Panc1 (cell line): ENCODE measurements at regions not wholly inside any gene's neighbourhood (a gene's known extent, or its start where the extent isn't known, plus 50 kb on each side); places are given as distances from the start of the nearest gene placed in this dataset.

Experiments used
- ATAC-seq: fragments of 200-7000 bp; cut with Tn5 transposase; 2 replicates; pipeline ENCODE4 v1.9.1; 2020; ENCODE audit warnings: mild to moderate bottlenecking, moderate library complexity
- BruUV-seq: library from RNA; stranded (reverse); fragments of 400-500 nt; replicated peaks from 2 replicates; lab custom pipeline; 2021; lab: Mats Ljungman, UMichigan
- CTCF ChIA-PET: fragments of 300-600 bp; sonication (Branson Sonifier 250); formaldehyde crosslinking; loops from one replicate; lab custom pipeline; 2022; ENCODE audit warnings: antibody characterized with exemption; lab: Charles Lee
- POLR2A ChIA-PET: fragments of 300-600 bp; sonication (Branson Sonifier 250); formaldehyde crosslinking; loops from one replicate; lab custom pipeline; 2022; ENCODE audit warnings: antibody characterized with exemption; lab: Charles Lee
- DNase-seq: peaks from one replicate; pipeline ENCODE4 v3.0.0-alpha.2; 2010; ENCODE audit warnings: low read depth, low spot score
- H3K27ac ChIP-seq: 2 replicates; pipeline ENCODE4 v1.5.1; 2011; ENCODE audit warnings: mild to moderate bottlenecking, low read length, inconsistent platforms
- H3K27me3 ChIP-seq: fragments of 200-500 bp; sonication (Bioruptor generic); 2 replicates; pipeline ENCODE4 v1.6.0; 2014; ENCODE audit warnings: low read length, inconsistent platforms; ENCODE audit not compliant: control insufficient read depth, insufficient read depth
- H3K36me3 ChIP-seq: fragments of 200-500 bp; sonication (Bioruptor generic); 2 replicates; pipeline ENCODE4 v1.5.1; 2014; ENCODE audit warnings: inconsistent platforms, mild to moderate bottlenecking, low read length, moderate library complexity; ENCODE audit not compliant: control insufficient read depth, insufficient read depth
- H3K4me1 ChIP-seq: 2 replicates; pipeline ENCODE4 v1.5.1; 2011; ENCODE audit warnings: inconsistent platforms, mild to moderate bottlenecking, low read length, moderate library complexity; ENCODE audit not compliant: control insufficient read depth, insufficient read depth
- H3K4me3 ChIP-seq, 2 experiments: 2 replicates each; pipeline ENCODE4 v1.5.1; 2011 to 2012; ENCODE audit warnings: low read depth in 2 of 2, low read length in 2 of 2, mild to moderate bottlenecking in 2 of 2, inconsistent platforms in 1 of 2, moderate library complexity in 1 of 2
- H3K9me3 ChIP-seq: fragments of 200-500 bp; sonication (Bioruptor generic); 2 replicates; pipeline ENCODE4 v1.5.1; 2014; ENCODE audit warnings: low read depth, mild to moderate bottlenecking, inconsistent platforms, low read length, moderate library complexity; ENCODE audit not compliant: control insufficient read depth, insufficient read depth
- CTCF ChIP-seq: fragments of 450-650 bp; IDR thresholded peaks from 2 replicates; pipeline ENCODE4 v1.5.1; 2017; ENCODE audit warnings: mild to moderate bottlenecking
- POLR2AphosphoS5 ChIP-seq: IDR thresholded peaks from 2 replicates; pipeline ENCODE4 v1.6.1; 2012; ENCODE audit warnings: mild to moderate bottlenecking, low read depth, low read length, moderate library complexity
- SIN3A ChIP-seq: IDR thresholded peaks from 2 replicates; pipeline ENCODE4 v1.6.1; 2012; ENCODE audit warnings: low read depth, mild to moderate bottlenecking, low read length, moderate library complexity, borderline replicate concordance; ENCODE audit not compliant: insufficient read depth
- TCF7L2 ChIP-seq: IDR thresholded peaks from 2 replicates; pipeline ENCODE4 v1.6.1; 2011; ENCODE audit warnings: mild to moderate bottlenecking, low read depth, low read length, inconsistent platforms
- in situ Hi-C: cut with HindIII; loops from 2 replicates; pipeline ENCODE4 v1.10.0; 2016; ENCODE audit warnings: low sequenced_read_pairs, low pct_unique_long_range_greater_than_20kb
- intact Hi-C: fragments of 100-400 bp; cut with micrococcal nuclease; formaldehyde crosslinking; loops from one replicate; pipeline ENCODE4 v1.10.0; 2022; ENCODE audit not compliant: unreplicated experiment
- TF ChIP-seq, protein P1 (sequence below), 2 experiments: IDR thresholded peaks; 2 replicates each; pipeline ENCODE4 v1.6.1; 2011 to 2012; ENCODE audit warnings: low read depth in 2 of 2, control low read depth in 1 of 2, low read length in 1 of 2, mild to moderate bottlenecking in 1 of 2, moderate library complexity in 1 of 2; ENCODE audit not compliant: insufficient read depth in 1 of 2

DNA sequence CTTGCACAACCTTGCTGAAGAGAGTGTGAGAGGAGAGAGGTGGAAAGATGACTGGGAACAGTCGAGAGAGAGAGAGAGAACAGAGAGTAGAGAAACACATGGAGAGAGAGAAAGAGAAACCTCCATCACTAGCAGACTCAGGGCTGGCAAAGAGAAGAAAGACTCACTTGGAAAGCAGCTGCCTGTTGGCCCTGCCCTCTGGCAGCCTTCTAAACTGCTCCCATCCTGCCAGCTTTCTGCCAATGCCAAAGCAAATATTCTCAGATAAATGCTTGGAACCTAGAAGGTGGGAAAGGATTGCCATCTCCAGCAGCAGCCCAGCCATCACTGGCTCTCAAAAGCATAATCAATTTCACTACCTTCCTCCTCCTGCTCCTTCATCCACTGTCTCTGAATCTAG, 107.9 kb upstream of the WSCD2 start:
- H3K4me1 ChIP-seq, result no peaks in the 10 kb centered on the region
- intact Hi-C loops, result no loop called here
- in situ Hi-C loops, result no loop called here
- no peaks in the 10 kb centered on the region for H3K36me3 ChIP-seq
- ATAC-seq, result no peak
- H3K27me3 ChIP-seq, result peaks cover 7% of the 10 kb centered on the region
- no peak overlapping the region for H3K4me3 ChIP-seq
- no TSS peak for BruUV-seq
- CTCF ChIA-PET, result no interaction called here
- POLR2A ChIA-PET, result no interaction called here
- TF ChIP-seq, protein P1, sequence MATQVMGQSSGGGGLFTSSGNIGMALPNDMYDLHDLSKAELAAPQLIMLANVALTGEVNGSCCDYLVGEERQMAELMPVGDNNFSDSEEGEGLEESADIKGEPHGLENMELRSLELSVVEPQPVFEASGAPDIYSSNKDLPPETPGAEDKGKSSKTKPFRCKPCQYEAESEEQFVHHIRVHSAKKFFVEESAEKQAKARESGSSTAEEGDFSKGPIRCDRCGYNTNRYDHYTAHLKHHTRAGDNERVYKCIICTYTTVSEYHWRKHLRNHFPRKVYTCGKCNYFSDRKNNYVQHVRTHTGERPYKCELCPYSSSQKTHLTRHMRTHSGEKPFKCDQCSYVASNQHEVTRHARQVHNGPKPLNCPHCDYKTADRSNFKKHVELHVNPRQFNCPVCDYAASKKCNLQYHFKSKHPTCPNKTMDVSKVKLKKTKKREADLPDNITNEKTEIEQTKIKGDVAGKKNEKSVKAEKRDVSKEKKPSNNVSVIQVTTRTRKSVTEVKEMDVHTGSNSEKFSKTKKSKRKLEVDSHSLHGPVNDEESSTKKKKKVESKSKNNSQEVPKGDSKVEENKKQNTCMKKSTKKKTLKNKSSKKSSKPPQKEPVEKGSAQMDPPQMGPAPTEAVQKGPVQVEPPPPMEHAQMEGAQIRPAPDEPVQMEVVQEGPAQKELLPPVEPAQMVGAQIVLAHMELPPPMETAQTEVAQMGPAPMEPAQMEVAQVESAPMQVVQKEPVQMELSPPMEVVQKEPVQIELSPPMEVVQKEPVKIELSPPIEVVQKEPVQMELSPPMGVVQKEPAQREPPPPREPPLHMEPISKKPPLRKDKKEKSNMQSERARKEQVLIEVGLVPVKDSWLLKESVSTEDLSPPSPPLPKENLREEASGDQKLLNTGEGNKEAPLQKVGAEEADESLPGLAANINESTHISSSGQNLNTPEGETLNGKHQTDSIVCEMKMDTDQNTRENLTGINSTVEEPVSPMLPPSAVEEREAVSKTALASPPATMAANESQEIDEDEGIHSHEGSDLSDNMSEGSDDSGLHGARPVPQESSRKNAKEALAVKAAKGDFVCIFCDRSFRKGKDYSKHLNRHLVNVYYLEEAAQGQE (IDR thresholded peaks at IDR 0.05; ENCODE audit: insufficient read depth in 1 of 2, low read depth in 2 of 2, low read length in 1 of 2), result no peak
- TF ChIP-seq TCF7L2 (no peak), POLR2AphosphoS5 (no peak), SIN3A (no peak), CTCF (no peak)
- H3K9me3 ChIP-seq, result no peaks in the 10 kb centered on the region
- H3K27ac ChIP-seq, result no peak overlapping the region
- no peak for DNase-seq

- H3K4me3 ChIP-seq, result no peak overlapping the region
- H3K9me3 ChIP-seq, result no peaks in the 10 kb centered on the region
- no peak overlapping the region for H3K27ac ChIP-seq
- H3K36me3 ChIP-seq, result no peaks in the 10 kb centered on the region
- CTCF ChIA-PET, result no interaction called here
- intact Hi-C loops (no loop called here), in situ Hi-C loops (no loop called here)
- DNase-seq, result no peak
- no peaks in the 10 kb centered on the region for H3K4me1 ChIP-seq
- POLR2A ChIA-PET, result no interaction called here
- ATAC-seq, result no peak
- TF ChIP-seq TCF7L2 (no peak), SIN3A (no peak), POLR2AphosphoS5 (no peak), CTCF (no peak)
- TF ChIP-seq, protein P1 (IDR thresholded peaks at IDR 0.05; ENCODE audit: insufficient read depth in 1 of 2, low read depth in 2 of 2, low read length in 1 of 2), result no peak
- no TSS peak for BruUV-seq
- H3K27me3 ChIP-seq, result peaks cover 7% of the 10 kb centered on the region
These were observed 107.1 kb upstream of the WSCD2 start for GRCh38 chr12:108021949-108022522.
